GM21526 (cell line): ENCODE measurements at regions not wholly inside any gene's neighbourhood (a gene's known extent, or its start where the extent isn't known, plus 50 kb on each side); places are given as distances from the start of the nearest gene placed in this dataset.
"Not testable (repeated sequence)": the region's sequence is repeated elsewhere in the genome, so short reads cannot be mapped to it uniquely, and the experiment has no call there.

ENCODE experiments used
- ATAC-seq: cut with Tn5 transposase; IDR thresholded peaks from one replicate; pipeline ENCODE4 v1.9.1; 2021; ENCODE audit warnings: moderate library complexity; ENCODE audit not compliant: unreplicated experiment, low FRiP score

GRCh38 chr1:234790333-234790732, 180.4 kb upstream of the IRF2BP2 start:
- ATAC-seq: not testable (repeated sequence)

GRCh38 chr1:234787011-234787584, 177.1 kb upstream of the IRF2BP2 start:
- not testable (repeated sequence) for ATAC-seq

- not testable (repeated sequence) for ATAC-seq
Observed at GRCh38 chr1:234785922-234786321, 175.9 kb upstream of the IRF2BP2 start.

GRCh38 chr1:234785471-234785919, 175.5 kb upstream of the IRF2BP2 start:
- ATAC-seq: not testable (repeated sequence)

GRCh38 chr1:234784108-234784507, 174.1 kb upstream of the IRF2BP2 start:
- not testable (repeated sequence) for ATAC-seq

- no peak for ATAC-seq
Observed at GRCh38 chr1:234782791-234783190, 172.8 kb upstream of the IRF2BP2 start.

- no peak for ATAC-seq
Observed at GRCh38 chr1:234782105-234782751, 172.2 kb upstream of the IRF2BP2 start.

- no peak for ATAC-seq
Observed at GRCh38 chr1:234781241-234782065, 171.5 kb upstream of the IRF2BP2 start.

- ATAC-seq: no peak
Observed at GRCh38 chr1:234780531-234781162, 170.7 kb upstream of the IRF2BP2 start.

- no peak for ATAC-seq
Observed at GRCh38 chr1:234780112-234780511, 170.1 kb upstream of the IRF2BP2 start.

- not testable (repeated sequence) for ATAC-seq
Observed at GRCh38 chr1:234779600-234779999, 169.6 kb upstream of the IRF2BP2 start.

- ATAC-seq: no peak
Observed at GRCh38 chr1:234779160-234779538, 169.2 kb upstream of the IRF2BP2 start.

GRCh38 chr1:234778221-234779159, 168.5 kb upstream of the IRF2BP2 start:
- ATAC-seq: no peak

GRCh38 chr1:234777856-234778220, 167.9 kb upstream of the IRF2BP2 start:
- no peak for ATAC-seq

GRCh38 chr1:234776876-234777855, 167.2 kb upstream of the IRF2BP2 start:
- no peak for ATAC-seq

- ATAC-seq: no peak
Observed at GRCh38 chr1:234776256-234776875, 166.4 kb upstream of the IRF2BP2 start.

- no peak for ATAC-seq
Observed at GRCh38 chr1:234775477-234776246, 165.7 kb upstream of the IRF2BP2 start.

- ATAC-seq: no peak
Observed at GRCh38 chr1:234774971-234775370, 165.0 kb upstream of the IRF2BP2 start.
